H1 (cell line): ENCODE measurements at regions not wholly inside any gene's neighbourhood (a gene's known extent, or its start where the extent isn't known, plus 50 kb on each side); places are given as distances from the start of the nearest gene placed in this dataset.

Source experiments
- EZH2 ChIP-seq: fragments of 200-600 bp; sonication (generic); IDR thresholded peaks from 2 replicates; pipeline ENCODE4 v1.7.1; 2012; ENCODE audit warnings: low read depth, mild to moderate bottlenecking, moderate library complexity, low read length, inconsistent platforms; ENCODE audit not compliant: severe bottlenecking
- HDAC6 ChIP-seq: IDR thresholded peaks from one replicate; pipeline ENCODE4 v1.7.1; 2012; ENCODE audit warnings: low read depth, mild to moderate bottlenecking, inconsistent platforms, low read length, moderate library complexity
- SIN3A ChIP-seq, 2 experiments: IDR thresholded peaks in 1 of 2; conservative IDR thresholded peaks in 1 of 2; 2 replicates each; pipeline ENCODE4 v1.6.1; 2011 to 2012; ENCODE audit warnings: low read length in 2 of 2, improper control_type of control experiment in 1 of 2, low read depth in 1 of 2, mild to moderate bottlenecking in 1 of 2
- SP4 ChIP-seq: IDR thresholded peaks from 2 replicates; pipeline ENCODE4 v1.6.1; 2012; ENCODE audit warnings: low read length, inconsistent platforms

DNA sequence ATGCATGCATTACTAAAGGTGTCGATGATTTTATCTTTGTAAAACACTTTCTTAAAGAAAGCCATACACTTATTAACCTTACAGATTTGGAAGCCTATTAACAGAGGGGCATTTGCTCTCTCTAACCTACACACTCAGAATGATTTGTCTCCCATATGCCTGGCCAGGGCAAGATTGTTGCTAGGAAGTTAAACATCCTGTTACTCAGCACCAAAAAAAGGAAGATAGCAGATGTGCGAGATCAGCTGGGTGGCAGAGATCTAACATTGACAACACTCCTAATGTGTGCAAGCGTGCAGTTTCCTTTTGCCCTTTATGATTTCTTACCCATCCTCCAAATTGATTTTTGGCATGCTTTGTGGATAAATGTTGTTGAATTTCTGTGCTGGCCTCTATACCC lies 73.9 kb upstream of the TMEM108 start (continued):
- TF ChIP-seq EZH2 (no peak), SIN3A (conservative IDR thresholded peaks at IDR 0.05 in 1 of 2, IDR thresholded peaks at IDR 0.05 in 1 of 2; ENCODE audit: low read depth in 1 of 2, low read length in 2 of 2) (no peak), HDAC6 (no peak), SP4 (no peak)
